ENCODE measurements at regions not wholly inside any gene's neighbourhood (a gene's known extent, or its start where the extent isn't known, plus 50 kb on each side); places are given as distances from the start of the nearest gene placed in this dataset.
"Not testable (repeated sequence)": the region's sequence is repeated elsewhere in the genome, so short reads cannot be mapped to it uniquely, and the experiment has no call there.

GRCh38 chr15:70602834-70603560 lies 160.4 kb downstream of the UACA start:
- DNase-seq (ENCODE audit: insufficient read length, low spot score) = no peak
- FAIRE-seq = no peak

GRCh38 chr15:70602281-70602680 lies 161.1 kb downstream of the UACA start:
- FAIRE-seq = no peak

GRCh38 chr15:70597945-70598344 lies 165.4 kb downstream of the UACA start:
- no peak for DNase-seq (ENCODE audit: insufficient read length, low spot score)
- FAIRE-seq = no peak

More at GRCh38 chr15:70602281-70602680, 161.1 kb downstream of the UACA start:
- DNase-seq (ENCODE audit: insufficient read length, low spot score) = no peak

- no peak for FAIRE-seq
- no peak for DNase-seq (ENCODE audit: insufficient read length, low spot score)
These were observed 166.2 kb downstream of the UACA start for GRCh38 chr15:70597056-70597603.

GRCh38 chr15:70596354-70597055 lies 166.9 kb downstream of the UACA start:
- FAIRE-seq (no peak), DNase-seq (ENCODE audit: insufficient read length, low spot score) (no peak)

- DNase-seq (ENCODE audit: insufficient read length, low spot score) (no peak), FAIRE-seq (no peak)
These were observed 169.6 kb downstream of the UACA start for GRCh38 chr15:70593795-70594194.

- FAIRE-seq (no peak), DNase-seq (ENCODE audit: insufficient read length, low spot score) (no peak)
These were observed 173.6 kb downstream of the UACA start for GRCh38 chr15:70589728-70590127.

GRCh38 chr15:70589221-70589620 lies 174.1 kb downstream of the UACA start:
- FAIRE-seq (no peak), DNase-seq (ENCODE audit: insufficient read length, low spot score) (no peak)

GRCh38 chr15:70588613-70589012 lies 174.7 kb downstream of the UACA start:
- FAIRE-seq (no peak), DNase-seq (ENCODE audit: insufficient read length, low spot score) (no peak)

- FAIRE-seq (no peak), DNase-seq (ENCODE audit: insufficient read length, low spot score) (no peak)
These were observed 175.3 kb downstream of the UACA start for GRCh38 chr15:70587896-70588567.

- FAIRE-seq = not testable (repeated sequence)
These were observed 176.2 kb downstream of the UACA start for GRCh38 chr15:70587012-70587634.

GRCh38 chr15:70586241-70586640 lies 177.1 kb downstream of the UACA start:
- DNase-seq (ENCODE audit: insufficient read length, low spot score) = no peak
- FAIRE-seq = no peak

More at GRCh38 chr15:70587012-70587634, 176.2 kb downstream of the UACA start:
- not testable (repeated sequence) for DNase-seq (ENCODE audit: insufficient read length, low spot score)

GRCh38 chr15:70585707-70586034 lies 177.7 kb downstream of the UACA start:
- FAIRE-seq (no peak), DNase-seq (ENCODE audit: insufficient read length, low spot score) (no peak)

- FAIRE-seq = no peak
- no peak for DNase-seq (ENCODE audit: insufficient read length, low spot score)
These were observed 178.3 kb downstream of the UACA start for GRCh38 chr15:70584838-70585706.

- DNase-seq (ENCODE audit: insufficient read length, low spot score) = no peak
- FAIRE-seq = no peak
These were observed 178.9 kb downstream of the UACA start for GRCh38 chr15:70584441-70584837.

GRCh38 chr15:70583006-70583405 lies 180.4 kb downstream of the UACA start:
- DNase-seq (ENCODE audit: insufficient read length, low spot score) = no peak
- no peak for FAIRE-seq

- DNase-seq (ENCODE audit: insufficient read length, low spot score) (no peak), FAIRE-seq (no peak)
These were observed 181.0 kb downstream of the UACA start for GRCh38 chr15:70582143-70582945.

GRCh38 chr15:70580958-70581357 lies 182.4 kb downstream of the UACA start:
- FAIRE-seq (no peak), DNase-seq (ENCODE audit: insufficient read length, low spot score) (no peak)

- no peak for DNase-seq (ENCODE audit: insufficient read length, low spot score)
- FAIRE-seq = no peak
These were observed 183.1 kb downstream of the UACA start for GRCh38 chr15:70580286-70580685.
